ENCODE measurements at regions not wholly inside any gene's neighbourhood (a gene's known extent, or its start where the extent isn't known, plus 50 kb on each side); places are given as distances from the start of the nearest gene placed in this dataset.

DNA sequence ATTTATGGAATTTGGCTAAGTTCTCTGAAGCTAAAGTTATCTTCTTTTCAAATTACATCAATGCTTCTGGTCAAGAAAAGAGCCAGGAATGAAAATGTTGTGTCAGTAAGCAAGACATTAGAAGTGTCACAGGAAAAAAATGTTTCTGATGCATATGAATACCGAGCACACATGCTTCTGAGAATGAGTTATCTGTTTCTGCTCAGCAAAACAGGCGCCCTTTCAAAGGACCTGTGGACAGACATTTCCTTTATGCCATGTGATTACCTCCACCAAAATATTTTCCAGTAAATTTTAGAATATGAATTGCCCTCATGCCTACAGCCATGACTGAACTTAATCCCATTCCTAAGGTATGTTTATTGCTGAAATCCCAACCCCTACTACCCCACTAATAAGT lies 55.4 kb upstream of the RNF180 start:
- Histone ChIP-seq H2AFZ (ENCODE audit: low read length) (no peak overlapping the region), H3K27me3 (ENCODE audit: control insufficient read depth in 1 of 2, insufficient read depth in 2 of 2, low read length in 2 of 2) (no peaks in the 10 kb centered on the region), H3K9me3 (ENCODE audit: low read length) (peaks cover 24% of the 10 kb centered on the region), H3K27ac (ENCODE audit: extremely low read length, insufficient read depth, low read length) (no peak overlapping the region), H4K20me1 (ENCODE audit: insufficient read depth, low read length) (no peaks in the 10 kb centered on the region), H3K4me2 (ENCODE audit: low read depth, low read length) (no peak overlapping the region), H3K4me3 (replicated peaks in 1 of 3; ENCODE audit: insufficient read depth in 1 of 3, low read depth in 2 of 3, low read length in 3 of 3) (no peak overlapping the region), H3K4me1 (ENCODE audit: insufficient read depth, low read length) (no peaks in the 10 kb centered on the region), H3K9ac (ENCODE audit: insufficient read depth, low read depth, low read length) (no peak overlapping the region), H3K79me2 (ENCODE audit: insufficient read depth, low read length) (no peaks in the 10 kb centered on the region), H3K36me3 (replicated peaks in 1 of 2; ENCODE audit: control insufficient read depth in 1 of 2, insufficient read depth in 2 of 2, low read length in 2 of 2) (no peaks in the 10 kb centered on the region)
- intact Hi-C loops (cut with micrococcal nuclease; ENCODE audit: unreplicated experiment), result no loop called here
- FAIRE-seq, result no peak
- no peak for DNase-seq (ENCODE audit: low spot score)
- WGBS (ENCODE audit: low lambda C conversion rate), result 0% methylated on average over 2 of the region's 2 CpGs
- ChIA-PET CTCF (ENCODE audit: low intra/inter-chr PET ratio, low total read pairs) (no interaction called here), POLR2A (no interaction called here)
- in situ Hi-C loops (cut with HindIII; ENCODE audit: extremely low pct_ligation_motif_present, low pct_unique_long_range_greater_than_20kb), result no loop called here
- no peak for ATAC-seq
- BruUV-seq (replicated peaks), result no TSS peak
- TF ChIP-seq CBFB (CRISPR knock-in tag; IDR thresholded peaks at IDR 0.05) (no peak), ZNF20 (CRISPR knock-in tag; IDR thresholded peaks at IDR 0.05) (no peak), ZNF460 (CRISPR knock-in tag; IDR thresholded peaks at IDR 0.05; ENCODE audit: borderline replicate concordance) (no peak), ZNF556 (CRISPR knock-in tag; IDR thresholded peaks at IDR 0.05; ENCODE audit: borderline replicate concordance) (no peak), REL (CRISPR knock-in tag; conservative IDR thresholded peaks at IDR 0.05) (no peak), TSC22D2 (CRISPR knock-in tag; IDR thresholded peaks at IDR 0.05; ENCODE audit: borderline replicate concordance) (no peak), ZSCAN9 (CRISPR knock-in tag; IDR thresholded peaks at IDR 0.05; ENCODE audit: borderline replicate concordance) (no peak), SIN3A (IDR thresholded peaks at IDR 0.05; ENCODE audit: borderline replicate concordance, low read depth, low read length) (no peak), HCFC1 (IDR thresholded peaks at IDR 0.05; ENCODE audit: low read depth, low read length) (no peak), NPAS2 (CRISPR knock-in tag; IDR thresholded peaks at IDR 0.05; ENCODE audit: borderline replicate concordance) (no peak), ZNF564 (CRISPR knock-in tag; IDR thresholded peaks at IDR 0.05) (no peak), FIP1L1 (IDR thresholded peaks at IDR 0.05; ENCODE audit: borderline replicate concordance, insufficient read depth, low read depth, low read length) (no peak), POLR2A (IDR thresholded peaks at IDR 0.05; ENCODE audit: insufficient read depth in 1 of 2, low read depth in 2 of 2, low read length in 2 of 2) (no peak), MED1 (CRISPR knock-in tag; IDR thresholded peaks at IDR 0.05) (no peak)
- TF ChIP-seq, protein P1, sequence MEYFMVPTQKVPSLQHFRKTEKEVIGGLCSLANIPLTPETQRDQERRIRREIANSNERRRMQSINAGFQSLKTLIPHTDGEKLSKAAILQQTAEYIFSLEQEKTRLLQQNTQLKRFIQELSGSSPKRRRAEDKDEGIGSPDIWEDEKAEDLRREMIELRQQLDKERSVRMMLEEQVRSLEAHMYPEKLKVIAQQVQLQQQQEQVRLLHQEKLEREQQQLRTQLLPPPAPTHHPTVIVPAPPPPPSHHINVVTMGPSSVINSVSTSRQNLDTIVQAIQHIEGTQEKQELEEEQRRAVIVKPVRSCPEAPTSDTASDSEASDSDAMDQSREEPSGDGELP (IDR thresholded peaks at IDR 0.05; ENCODE audit: borderline replicate concordance, low read depth), result no peak
- TF ChIP-seq, protein P2, sequence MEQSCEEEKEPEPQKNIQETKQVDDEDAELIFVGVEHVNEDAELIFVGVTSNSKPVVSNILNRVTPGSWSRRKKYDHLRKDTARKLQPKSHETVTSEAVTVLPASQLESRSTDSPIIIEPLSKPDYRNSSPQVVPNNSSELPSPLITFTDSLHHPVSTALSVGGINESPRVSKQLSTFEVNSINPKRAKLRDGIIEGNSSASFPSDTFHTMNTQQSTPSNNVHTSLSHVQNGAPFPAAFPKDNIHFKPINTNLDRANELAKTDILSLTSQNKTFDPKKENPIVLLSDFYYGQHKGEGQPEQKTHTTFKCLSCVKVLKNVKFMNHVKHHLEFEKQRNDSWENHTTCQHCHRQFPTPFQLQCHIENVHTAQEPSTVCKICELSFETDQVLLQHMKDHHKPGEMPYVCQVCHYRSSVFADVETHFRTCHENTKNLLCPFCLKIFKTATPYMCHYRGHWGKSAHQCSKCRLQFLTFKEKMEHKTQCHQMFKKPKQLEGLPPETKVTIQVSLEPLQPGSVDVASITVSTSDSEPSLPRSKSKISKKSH (CRISPR knock-in tag; IDR thresholded peaks at IDR 0.05; ENCODE audit: borderline replicate concordance), result no peak
- TF ChIP-seq, protein P3, sequence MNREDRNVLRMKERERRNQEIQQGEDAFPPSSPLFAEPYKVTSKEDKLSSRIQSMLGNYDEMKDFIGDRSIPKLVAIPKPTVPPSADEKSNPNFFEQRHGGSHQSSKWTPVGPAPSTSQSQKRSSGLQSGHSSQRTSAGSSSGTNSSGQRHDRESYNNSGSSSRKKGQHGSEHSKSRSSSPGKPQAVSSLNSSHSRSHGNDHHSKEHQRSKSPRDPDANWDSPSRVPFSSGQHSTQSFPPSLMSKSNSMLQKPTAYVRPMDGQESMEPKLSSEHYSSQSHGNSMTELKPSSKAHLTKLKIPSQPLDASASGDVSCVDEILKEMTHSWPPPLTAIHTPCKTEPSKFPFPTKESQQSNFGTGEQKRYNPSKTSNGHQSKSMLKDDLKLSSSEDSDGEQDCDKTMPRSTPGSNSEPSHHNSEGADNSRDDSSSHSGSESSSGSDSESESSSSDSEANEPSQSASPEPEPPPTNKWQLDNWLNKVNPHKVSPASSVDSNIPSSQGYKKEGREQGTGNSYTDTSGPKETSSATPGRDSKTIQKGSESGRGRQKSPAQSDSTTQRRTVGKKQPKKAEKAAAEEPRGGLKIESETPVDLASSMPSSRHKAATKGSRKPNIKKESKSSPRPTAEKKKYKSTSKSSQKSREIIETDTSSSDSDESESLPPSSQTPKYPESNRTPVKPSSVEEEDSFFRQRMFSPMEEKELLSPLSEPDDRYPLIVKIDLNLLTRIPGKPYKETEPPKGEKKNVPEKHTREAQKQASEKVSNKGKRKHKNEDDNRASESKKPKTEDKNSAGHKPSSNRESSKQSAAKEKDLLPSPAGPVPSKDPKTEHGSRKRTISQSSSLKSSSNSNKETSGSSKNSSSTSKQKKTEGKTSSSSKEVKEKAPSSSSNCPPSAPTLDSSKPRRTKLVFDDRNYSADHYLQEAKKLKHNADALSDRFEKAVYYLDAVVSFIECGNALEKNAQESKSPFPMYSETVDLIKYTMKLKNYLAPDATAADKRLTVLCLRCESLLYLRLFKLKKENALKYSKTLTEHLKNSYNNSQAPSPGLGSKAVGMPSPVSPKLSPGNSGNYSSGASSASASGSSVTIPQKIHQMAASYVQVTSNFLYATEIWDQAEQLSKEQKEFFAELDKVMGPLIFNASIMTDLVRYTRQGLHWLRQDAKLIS (CRISPR knock-in tag; IDR thresholded peaks at IDR 0.05), result no peak
- TF ChIP-seq, protein P4, sequence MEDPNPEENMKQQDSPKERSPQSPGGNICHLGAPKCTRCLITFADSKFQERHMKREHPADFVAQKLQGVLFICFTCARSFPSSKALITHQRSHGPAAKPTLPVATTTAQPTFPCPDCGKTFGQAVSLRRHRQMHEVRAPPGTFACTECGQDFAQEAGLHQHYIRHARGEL (CRISPR knock-in tag; IDR thresholded peaks at IDR 0.05), result no peak
- TF ChIP-seq, protein P5, sequence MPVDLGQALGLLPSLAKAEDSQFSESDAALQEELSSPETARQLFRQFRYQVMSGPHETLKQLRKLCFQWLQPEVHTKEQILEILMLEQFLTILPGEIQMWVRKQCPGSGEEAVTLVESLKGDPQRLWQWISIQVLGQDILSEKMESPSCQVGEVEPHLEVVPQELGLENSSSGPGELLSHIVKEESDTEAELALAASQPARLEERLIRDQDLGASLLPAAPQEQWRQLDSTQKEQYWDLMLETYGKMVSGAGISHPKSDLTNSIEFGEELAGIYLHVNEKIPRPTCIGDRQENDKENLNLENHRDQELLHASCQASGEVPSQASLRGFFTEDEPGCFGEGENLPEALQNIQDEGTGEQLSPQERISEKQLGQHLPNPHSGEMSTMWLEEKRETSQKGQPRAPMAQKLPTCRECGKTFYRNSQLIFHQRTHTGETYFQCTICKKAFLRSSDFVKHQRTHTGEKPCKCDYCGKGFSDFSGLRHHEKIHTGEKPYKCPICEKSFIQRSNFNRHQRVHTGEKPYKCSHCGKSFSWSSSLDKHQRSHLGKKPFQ (CRISPR knock-in tag; IDR thresholded peaks at IDR 0.05; ENCODE audit: insufficient replicate concordance), result no peak

Data from HepG2 (cell line).